ENCODE measurements at regions not wholly inside any gene's neighbourhood (a gene's known extent, or its start where the extent isn't known, plus 50 kb on each side); places are given as distances from the start of the nearest gene placed in this dataset.

- no peak for DNase-seq
Observed at GRCh38 chr2:55102056-55102812, 52.0 kb upstream of the RTN4 start.

GRCh38 chr2:55101466-55101865 lies 51.2 kb upstream of the RTN4 start:
- DNase-seq: no peak

- no peak for DNase-seq
Observed at GRCh38 chr2:55099878-55100820, 49.9 kb upstream of the RTN4 start.

Measured in right lung (tissue), 2 donors.